Parathyroid adenoma (tissue), 2 donors: ENCODE measurements at regions not wholly inside any gene's neighbourhood (a gene's known extent, or its start where the extent isn't known, plus 50 kb on each side); places are given as distances from the start of the nearest gene placed in this dataset.

Experiments
- H2AFZ ChIP-seq: fragments of 300-600 bp; sonication (generic); one replicate; pipeline ENCODE4 v1.7.0; 2017; ENCODE audit warnings: antibody characterized with exemption, mild to moderate bottlenecking
- H3K27ac ChIP-seq: fragments of 300-600 bp; sonication (generic); one replicate; pipeline ENCODE4 v1.7.0; 2017
- H3K27me3 ChIP-seq: fragments of 300-600 bp; sonication (generic); one replicate; pipeline ENCODE4 v1.7.0; 2017; ENCODE audit warnings: low read length; ENCODE audit not compliant: control insufficient read depth, insufficient read depth
- H3K36me3 ChIP-seq: fragments of 300-600 bp; sonication (generic); one replicate; pipeline ENCODE4 v1.7.0; 2017; ENCODE audit warnings: low read length; ENCODE audit not compliant: control insufficient read depth, insufficient read depth
- H3K4me1 ChIP-seq: fragments of 300-600 bp; sonication (generic); one replicate; pipeline ENCODE4 v1.7.0; 2017; ENCODE audit warnings: control low read depth
- H3K4me2 ChIP-seq: fragments of 300-600 bp; sonication (generic); one replicate; pipeline ENCODE4 v1.7.0; 2017; ENCODE audit warnings: low read length
- H3K4me3 ChIP-seq: fragments of 300-600 bp; sonication (generic); one replicate; pipeline ENCODE4 v1.7.0; 2017; ENCODE audit warnings: low read depth, low read length
- H3K79me2 ChIP-seq: fragments of 300-600 bp; sonication (generic); one replicate; pipeline ENCODE4 v1.7.0; 2017; ENCODE audit warnings: control low read depth
- H3K9ac ChIP-seq: fragments of 300-600 bp; sonication (generic); one replicate; pipeline ENCODE4 v1.7.0; 2017; ENCODE audit warnings: mild to moderate bottlenecking
- H3K9me3 ChIP-seq: fragments of 300-600 bp; sonication (generic); one replicate; pipeline ENCODE4 v1.7.0; 2017; ENCODE audit warnings: low read length; ENCODE audit not compliant: control insufficient read depth
- TF ChIP-seq, protein P1 (sequence below): fragments of 300-600 bp; sonication (generic); IDR thresholded peaks from one replicate; pipeline ENCODE4 v1.7.0; 2017; ENCODE audit warnings: antibody characterized with exemption, mild to moderate bottlenecking
- donor health status: primary hyperparathyroidism.

DNA sequence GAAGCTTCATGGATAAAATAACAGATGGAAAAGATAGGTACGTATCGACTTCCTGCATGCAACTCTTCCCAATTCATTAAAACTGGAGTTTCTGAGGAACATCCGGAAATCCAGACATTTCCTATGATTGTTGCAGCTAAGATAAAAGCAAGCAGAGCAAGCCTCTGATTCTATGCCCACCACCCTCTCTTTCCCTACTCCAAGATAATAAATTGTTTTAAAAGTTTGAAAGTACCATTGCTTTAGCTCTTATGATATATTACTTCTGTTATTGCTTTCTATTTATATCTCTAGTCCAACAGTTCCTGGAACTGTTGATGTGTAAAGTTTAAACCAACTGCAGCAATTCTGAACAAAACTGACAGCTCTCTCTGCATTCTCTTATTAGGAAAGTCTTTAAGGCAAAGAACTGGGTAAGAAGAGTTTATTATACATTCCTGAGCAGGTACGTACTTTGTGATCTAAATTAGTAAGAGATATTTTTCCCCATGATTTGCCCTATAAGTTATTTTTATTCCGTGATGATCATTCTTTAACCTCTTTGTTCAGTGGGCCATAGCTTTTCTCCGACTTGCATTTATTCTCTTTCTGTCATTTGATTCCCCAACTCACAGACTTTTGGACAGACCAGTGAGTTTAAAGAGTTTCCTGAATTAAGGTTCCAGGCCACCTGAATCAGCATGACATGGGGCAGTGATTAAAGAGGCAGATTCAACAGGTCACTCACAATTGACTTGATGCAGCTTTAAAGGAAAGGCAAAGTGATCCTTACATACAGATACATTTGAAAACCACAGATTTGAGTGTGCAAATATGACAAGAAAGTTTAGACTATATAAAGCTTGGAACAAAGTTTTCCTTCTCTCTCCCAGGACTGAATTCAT is 94.2 kb upstream of the THRB start:
- H3K9me3 ChIP-seq = no peaks in the 10 kb centered on the region
- no peaks in the 10 kb centered on the region for H3K36me3 ChIP-seq
- no peak overlapping the region for H3K9ac ChIP-seq
- no peak overlapping the region for H3K27ac ChIP-seq
- H2AFZ ChIP-seq = no peak overlapping the region
- H3K4me1 ChIP-seq = no peaks in the 10 kb centered on the region
- no peaks in the 10 kb centered on the region for H3K27me3 ChIP-seq
- no peaks in the 10 kb centered on the region for H3K79me2 ChIP-seq
- H3K4me2 ChIP-seq = no peak overlapping the region
- H3K4me3 ChIP-seq = no peak overlapping the region
- TF ChIP-seq, protein P1, sequence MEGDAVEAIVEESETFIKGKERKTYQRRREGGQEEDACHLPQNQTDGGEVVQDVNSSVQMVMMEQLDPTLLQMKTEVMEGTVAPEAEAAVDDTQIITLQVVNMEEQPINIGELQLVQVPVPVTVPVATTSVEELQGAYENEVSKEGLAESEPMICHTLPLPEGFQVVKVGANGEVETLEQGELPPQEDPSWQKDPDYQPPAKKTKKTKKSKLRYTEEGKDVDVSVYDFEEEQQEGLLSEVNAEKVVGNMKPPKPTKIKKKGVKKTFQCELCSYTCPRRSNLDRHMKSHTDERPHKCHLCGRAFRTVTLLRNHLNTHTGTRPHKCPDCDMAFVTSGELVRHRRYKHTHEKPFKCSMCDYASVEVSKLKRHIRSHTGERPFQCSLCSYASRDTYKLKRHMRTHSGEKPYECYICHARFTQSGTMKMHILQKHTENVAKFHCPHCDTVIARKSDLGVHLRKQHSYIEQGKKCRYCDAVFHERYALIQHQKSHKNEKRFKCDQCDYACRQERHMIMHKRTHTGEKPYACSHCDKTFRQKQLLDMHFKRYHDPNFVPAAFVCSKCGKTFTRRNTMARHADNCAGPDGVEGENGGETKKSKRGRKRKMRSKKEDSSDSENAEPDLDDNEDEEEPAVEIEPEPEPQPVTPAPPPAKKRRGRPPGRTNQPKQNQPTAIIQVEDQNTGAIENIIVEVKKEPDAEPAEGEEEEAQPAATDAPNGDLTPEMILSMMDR = no peak

DNA sequence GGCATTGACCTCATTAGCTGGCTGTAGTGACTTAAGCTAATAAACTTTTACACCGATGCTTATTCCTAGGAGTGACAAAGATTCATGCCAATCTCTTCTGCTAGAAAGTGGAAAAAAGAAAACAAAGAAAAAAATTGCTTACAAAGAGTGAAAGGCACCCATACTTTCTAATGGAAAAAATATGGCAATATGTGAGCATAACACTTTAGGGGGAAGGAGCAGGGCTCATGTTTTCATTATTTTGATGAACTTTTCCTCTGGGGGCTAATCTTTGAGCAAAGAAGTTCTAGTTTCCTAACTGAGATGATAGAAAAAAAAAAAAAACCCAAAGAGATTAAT is 94.8 kb upstream of the THRB start:
- no peak overlapping the region for H3K9ac ChIP-seq
- TF ChIP-seq, protein P1 = no peak
- no peaks in the 10 kb centered on the region for H3K79me2 ChIP-seq
- H3K36me3 ChIP-seq = no peaks in the 10 kb centered on the region
- no peaks in the 10 kb centered on the region for H3K27me3 ChIP-seq
- H3K4me3 ChIP-seq = no peak overlapping the region
- no peaks in the 10 kb centered on the region for H3K9me3 ChIP-seq
- no peak overlapping the region for H2AFZ ChIP-seq
- H3K4me2 ChIP-seq = no peak overlapping the region
- no peak overlapping the region for H3K27ac ChIP-seq
- H3K4me1 ChIP-seq = no peaks in the 10 kb centered on the region

DNA sequence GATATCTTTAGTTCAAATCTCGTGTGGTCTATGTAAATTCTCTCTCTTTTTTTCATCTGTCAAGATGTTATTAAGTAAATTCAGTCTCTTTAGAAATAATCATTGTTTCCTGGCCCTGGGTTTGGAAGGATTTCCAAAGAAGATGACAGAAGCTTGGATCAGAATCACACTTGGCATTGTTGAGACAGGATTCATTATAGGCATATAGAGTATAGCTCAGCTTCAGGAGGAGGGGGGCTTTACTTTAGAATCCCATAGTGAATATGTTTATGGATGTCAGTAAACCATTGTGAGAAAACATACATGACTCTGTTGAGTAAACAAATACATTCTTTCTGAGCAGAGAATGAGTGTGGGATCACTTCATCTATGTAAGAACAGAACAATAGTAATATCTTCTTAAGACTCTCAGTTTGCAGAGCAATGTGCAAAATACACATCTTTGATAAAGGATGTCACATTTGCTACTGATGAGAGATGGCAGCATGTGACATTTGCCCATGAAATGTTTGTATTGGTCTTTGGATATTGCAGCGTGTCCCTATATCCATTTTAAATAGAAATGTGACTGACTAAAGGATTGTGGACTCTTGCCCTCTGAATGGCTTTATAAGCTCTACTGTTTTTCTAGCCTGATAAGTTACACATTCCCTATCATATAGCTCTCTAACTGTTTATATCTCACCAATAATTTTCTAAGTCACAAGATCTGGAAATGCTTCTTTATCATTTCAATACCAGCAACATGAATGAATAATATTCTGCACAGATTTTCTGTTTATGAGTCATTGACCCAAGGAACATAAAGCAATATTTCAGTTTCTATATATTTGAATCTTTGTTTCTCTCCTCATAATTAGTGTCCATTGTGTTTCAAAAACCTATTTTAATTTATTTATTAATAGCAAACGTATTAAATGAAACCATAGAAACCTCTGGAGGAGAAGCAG is 95.6 kb upstream of the THRB start:
- Histone ChIP-seq H3K27me3 (no peaks in the 10 kb centered on the region), H3K4me2 (no peak overlapping the region), H3K4me3 (no peak overlapping the region), H3K9ac (no peak overlapping the region), H3K27ac (no peak overlapping the region), H3K9me3 (no peaks in the 10 kb centered on the region), H3K79me2 (no peaks in the 10 kb centered on the region), H3K36me3 (no peaks in the 10 kb centered on the region), H2AFZ (no peak overlapping the region), H3K4me1 (no peaks in the 10 kb centered on the region)
- TF ChIP-seq, protein P1 = no peak

DNA sequence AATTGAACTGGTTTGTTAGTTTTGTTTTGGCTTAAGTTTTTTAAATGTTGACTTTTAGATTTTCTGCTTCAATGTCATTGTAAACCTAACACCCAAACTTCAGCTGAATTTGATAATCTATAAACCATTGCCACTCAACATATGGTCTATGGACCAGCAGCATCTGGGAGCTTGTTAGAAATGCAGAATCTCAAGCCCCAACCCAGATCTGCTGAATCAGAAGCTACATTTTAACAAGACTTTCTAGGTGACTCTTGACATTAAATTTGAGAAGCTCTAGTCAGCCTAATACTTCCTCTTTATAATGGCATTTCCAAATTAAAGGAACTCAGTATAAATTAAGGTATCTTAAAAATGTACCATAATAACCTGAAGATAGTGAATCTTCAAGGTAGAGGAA is 96.5 kb upstream of the THRB start:
- Histone ChIP-seq H3K27ac (no peak overlapping the region), H3K79me2 (no peaks in the 10 kb centered on the region), H3K4me3 (no peak overlapping the region), H2AFZ (no peak overlapping the region), H3K27me3 (no peaks in the 10 kb centered on the region), H3K4me2 (no peak overlapping the region), H3K9ac (no peak overlapping the region), H3K9me3 (no peaks in the 10 kb centered on the region), H3K36me3 (no peaks in the 10 kb centered on the region), H3K4me1 (no peaks in the 10 kb centered on the region)
- TF ChIP-seq, protein P1 = no peak
